ENCODE measurements at regions not wholly inside any gene's neighbourhood (a gene's known extent, or its start where the extent isn't known, plus 50 kb on each side); places are given as distances from the start of the nearest gene placed in this dataset.
"Not testable (repeated sequence)": the region's sequence is repeated elsewhere in the genome, so short reads cannot be mapped to it uniquely, and the experiment has no call there.

DNA sequence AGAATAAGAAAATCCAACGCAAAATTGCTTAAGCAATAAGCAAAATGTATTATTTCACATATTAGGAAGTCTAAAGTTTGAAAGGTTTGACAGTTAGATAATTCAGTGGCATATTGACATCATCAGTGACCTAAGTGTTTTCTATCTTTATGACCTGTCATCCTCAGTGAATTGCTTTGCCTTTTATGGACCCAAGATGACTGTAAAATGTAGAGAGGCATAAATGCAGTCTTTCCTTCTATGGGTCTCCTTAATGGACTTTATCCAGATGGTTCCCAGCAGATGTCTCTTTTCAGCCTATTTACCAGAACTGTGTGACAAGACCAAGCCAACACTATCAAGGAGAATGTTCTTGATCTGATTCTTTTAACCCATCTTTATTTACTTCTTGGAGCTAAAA is 192.9 kb downstream of the SPDYE17 start:
- not testable (repeated sequence) for H3K27me3 ChIP-seq (ENCODE audit: control insufficient read depth, insufficient read depth, low read length); H3K36me3 ChIP-seq (ENCODE audit: control insufficient read depth, insufficient read depth, low read length); DNase-seq (ENCODE audit: low read depth); H3K4me3 ChIP-seq (ENCODE audit: low read depth, low read length)

DNA sequence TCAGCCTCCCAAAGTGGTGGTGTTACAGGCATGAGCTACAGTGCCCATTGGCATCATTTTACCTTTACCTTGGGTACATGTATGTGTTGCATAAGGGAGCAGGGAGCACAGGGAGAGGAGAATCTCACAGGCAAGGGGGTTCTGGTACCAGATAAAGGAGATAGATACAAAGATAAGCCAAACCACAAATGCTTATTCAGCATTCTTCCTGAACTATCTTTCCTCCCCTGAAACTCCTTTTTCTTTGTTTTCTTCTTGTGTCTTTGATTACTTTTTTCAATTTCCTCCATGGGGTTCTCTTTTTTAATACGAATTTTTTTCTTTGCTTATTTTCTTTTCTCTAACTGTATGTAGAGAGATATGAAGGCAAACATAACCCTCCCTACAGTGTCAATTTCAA is 193.8 kb downstream of the SPDYE17 start:
- not testable (repeated sequence) for H3K36me3 ChIP-seq (ENCODE audit: control insufficient read depth, insufficient read depth, low read length); H3K27me3 ChIP-seq (ENCODE audit: control insufficient read depth, insufficient read depth, low read length); H3K4me3 ChIP-seq (ENCODE audit: low read depth, low read length); DNase-seq (ENCODE audit: low read depth)

- not testable (repeated sequence) for H3K27me3 ChIP-seq (ENCODE audit: control insufficient read depth, insufficient read depth, low read length); H3K4me3 ChIP-seq (ENCODE audit: low read depth, low read length); H3K36me3 ChIP-seq (ENCODE audit: control insufficient read depth, insufficient read depth, low read length); DNase-seq (ENCODE audit: low read depth)
Observed at GRCh38 chr7:76829233-76829632, 202.2 kb upstream of the POMZP3 start.

DNA sequence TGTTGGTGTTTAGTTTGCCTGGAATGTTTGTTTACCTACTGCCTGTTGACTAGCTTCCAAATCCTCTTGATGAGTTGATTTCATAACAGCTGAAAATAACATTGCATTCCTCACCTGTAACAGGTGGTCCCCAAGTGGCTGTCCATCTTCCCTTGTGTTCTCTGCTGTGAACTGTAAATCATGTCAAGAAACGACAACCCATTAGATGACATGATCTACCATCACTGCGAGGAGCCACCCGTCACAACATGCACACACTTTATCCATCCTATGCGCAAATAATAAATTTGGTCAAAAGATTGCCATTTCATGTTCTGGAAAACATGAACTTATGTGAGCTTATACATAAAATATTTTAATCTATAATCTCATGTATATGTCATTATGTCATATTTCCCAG is 199.1 kb upstream of the POMZP3 start:
- not testable (repeated sequence) for H3K4me3 ChIP-seq (ENCODE audit: low read depth, low read length); H3K36me3 ChIP-seq (ENCODE audit: control insufficient read depth, insufficient read depth, low read length); DNase-seq (ENCODE audit: low read depth); H3K27me3 ChIP-seq (ENCODE audit: control insufficient read depth, insufficient read depth, low read length)

- not testable (repeated sequence) for H3K36me3 ChIP-seq (ENCODE audit: control insufficient read depth, insufficient read depth, low read length); DNase-seq (ENCODE audit: low read depth); H3K27me3 ChIP-seq (ENCODE audit: control insufficient read depth, insufficient read depth, low read length); H3K4me3 ChIP-seq (ENCODE audit: low read depth, low read length)
Observed at GRCh38 chr7:76809856-76810255, 182.8 kb upstream of the POMZP3 start.

- not testable (repeated sequence) for H3K27me3 ChIP-seq (ENCODE audit: control insufficient read depth, insufficient read depth, low read length); DNase-seq (ENCODE audit: low read depth); H3K36me3 ChIP-seq (ENCODE audit: control insufficient read depth, insufficient read depth, low read length); H3K4me3 ChIP-seq (ENCODE audit: low read depth, low read length)
Observed at GRCh38 chr7:76807588-76808100, 180.6 kb upstream of the POMZP3 start.

- not testable (repeated sequence) for H3K36me3 ChIP-seq (ENCODE audit: control insufficient read depth, insufficient read depth, low read length); H3K4me3 ChIP-seq (ENCODE audit: low read depth, low read length); DNase-seq (ENCODE audit: low read depth); H3K27me3 ChIP-seq (ENCODE audit: control insufficient read depth, insufficient read depth, low read length)
Observed at GRCh38 chr7:76806460-76806859, 179.4 kb upstream of the POMZP3 start.

GRCh38 chr7:76806010-76806409 is 178.9 kb upstream of the POMZP3 start:
- not testable (repeated sequence) for H3K36me3 ChIP-seq (ENCODE audit: control insufficient read depth, insufficient read depth, low read length); DNase-seq (ENCODE audit: low read depth); H3K27me3 ChIP-seq (ENCODE audit: control insufficient read depth, insufficient read depth, low read length)

GRCh38 chr7:76805262-76805661 is 178.2 kb upstream of the POMZP3 start:
- not testable (repeated sequence) for H3K27me3 ChIP-seq (ENCODE audit: control insufficient read depth, insufficient read depth, low read length); DNase-seq (ENCODE audit: low read depth); H3K36me3 ChIP-seq (ENCODE audit: control insufficient read depth, insufficient read depth, low read length); H3K4me3 ChIP-seq (ENCODE audit: low read depth, low read length)

More at GRCh38 chr7:76806010-76806409, 178.9 kb upstream of the POMZP3 start:
- not testable (repeated sequence) for H3K4me3 ChIP-seq (ENCODE audit: low read depth, low read length)

DNA sequence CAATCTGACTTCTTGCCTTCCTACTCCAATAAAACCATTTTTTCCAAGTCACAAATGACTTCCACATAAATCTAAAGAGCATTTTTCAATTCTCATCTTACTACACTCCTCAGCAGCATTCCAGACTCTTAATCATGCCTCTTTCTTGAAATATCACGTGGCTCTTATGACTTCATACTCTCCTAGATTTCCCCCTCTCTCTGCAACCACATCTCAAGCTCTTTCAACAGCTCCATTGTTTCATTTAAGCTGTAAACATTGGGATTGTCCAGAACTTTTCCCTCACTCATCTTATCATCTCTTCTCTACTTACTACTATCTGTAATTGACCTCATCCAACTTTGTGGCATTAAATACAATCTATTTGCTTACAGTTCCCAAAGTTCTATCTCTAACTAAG is 170.6 kb upstream of the POMZP3 start:
- not testable (repeated sequence) for H3K36me3 ChIP-seq (ENCODE audit: control insufficient read depth, insufficient read depth, low read length); H3K4me3 ChIP-seq (ENCODE audit: low read depth, low read length); DNase-seq (ENCODE audit: low read depth); H3K27me3 ChIP-seq (ENCODE audit: control insufficient read depth, insufficient read depth, low read length)

GRCh38 chr7:76780693-76781092 is 153.6 kb upstream of the POMZP3 start:
- not testable (repeated sequence) for DNase-seq (ENCODE audit: low read depth); H3K27me3 ChIP-seq (ENCODE audit: control insufficient read depth, insufficient read depth, low read length); H3K4me3 ChIP-seq (ENCODE audit: low read depth, low read length); H3K36me3 ChIP-seq (ENCODE audit: control insufficient read depth, insufficient read depth, low read length)

GRCh38 chr7:76774279-76774678 is 147.2 kb upstream of the POMZP3 start:
- not testable (repeated sequence) for H3K36me3 ChIP-seq (ENCODE audit: control insufficient read depth, insufficient read depth, low read length); DNase-seq (ENCODE audit: low read depth); H3K4me3 ChIP-seq (ENCODE audit: low read depth, low read length); H3K27me3 ChIP-seq (ENCODE audit: control insufficient read depth, insufficient read depth, low read length)

DNA sequence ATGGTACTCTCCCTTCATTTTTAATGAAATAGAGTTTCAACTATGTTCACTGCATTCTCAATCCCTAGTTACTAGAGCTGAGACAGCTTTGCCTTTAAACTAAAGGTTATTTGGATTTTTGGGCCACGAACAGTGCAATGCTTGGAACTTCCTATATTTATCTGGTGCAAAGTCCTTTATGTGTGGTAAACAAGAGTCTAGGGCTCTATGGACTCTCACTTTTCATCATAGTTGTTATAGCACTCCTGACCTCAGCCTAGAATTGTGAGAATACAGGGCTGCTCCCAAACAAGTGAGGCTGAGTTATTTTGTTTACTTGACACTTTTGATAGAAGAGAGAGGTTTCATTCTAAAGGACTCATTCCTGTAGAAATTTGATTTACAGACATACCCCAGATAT is 144.9 kb upstream of the POMZP3 start:
- H3K27me3 ChIP-seq (ENCODE audit: control insufficient read depth, insufficient read depth, low read length); H3K36me3 ChIP-seq (ENCODE audit: control insufficient read depth, insufficient read depth, low read length); H3K4me3 ChIP-seq (ENCODE audit: low read depth, low read length); DNase-seq (ENCODE audit: low read depth): not testable (repeated sequence)

GRCh38 chr7:76763977-76764376 is 136.9 kb upstream of the POMZP3 start:
- H3K36me3 ChIP-seq (ENCODE audit: control insufficient read depth, insufficient read depth, low read length); DNase-seq (ENCODE audit: low read depth); H3K27me3 ChIP-seq (ENCODE audit: control insufficient read depth, insufficient read depth, low read length); H3K4me3 ChIP-seq (ENCODE audit: low read depth, low read length): not testable (repeated sequence)

- H3K27me3 ChIP-seq (ENCODE audit: control insufficient read depth, insufficient read depth, low read length); H3K4me3 ChIP-seq (ENCODE audit: low read depth, low read length); DNase-seq (ENCODE audit: low read depth); H3K36me3 ChIP-seq (ENCODE audit: control insufficient read depth, insufficient read depth, low read length): not testable (repeated sequence)
Observed at GRCh38 chr7:76760546-76761220, 133.6 kb upstream of the POMZP3 start.

DNA sequence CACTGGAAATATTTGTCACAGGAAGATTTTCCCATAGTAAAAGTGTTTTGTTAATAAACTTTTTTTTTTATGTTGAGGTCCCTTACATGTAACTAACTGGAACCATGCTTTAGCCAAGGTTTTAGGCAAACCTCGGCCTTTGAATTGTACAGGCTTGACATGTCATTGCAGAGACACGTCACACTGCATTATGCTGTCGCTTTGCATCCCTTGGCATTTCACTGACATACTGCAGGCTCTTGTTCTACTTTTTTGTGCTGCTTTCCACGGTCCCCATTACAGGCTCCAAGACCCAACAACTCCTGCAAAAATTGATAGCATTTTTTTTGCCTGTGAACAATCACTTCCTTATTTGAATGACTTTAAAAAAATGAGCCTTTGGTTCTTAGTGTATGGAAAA is 112.5 kb upstream of the POMZP3 start:
- not testable (repeated sequence) for H3K36me3 ChIP-seq (ENCODE audit: control insufficient read depth, insufficient read depth, low read length); DNase-seq (ENCODE audit: low read depth); H3K4me3 ChIP-seq (ENCODE audit: low read depth, low read length); H3K27me3 ChIP-seq (ENCODE audit: control insufficient read depth, insufficient read depth, low read length)

Measured in kidney epithelial cell (primary cell).